H1 (cell line): ENCODE measurements at regions not wholly inside any gene's neighbourhood (a gene's known extent, or its start where the extent isn't known, plus 50 kb on each side); places are given as distances from the start of the nearest gene placed in this dataset.

ENCODE experiments used
- CTCF ChIA-PET: fragments of 300-600 bp; sonication (Branson Sonifier 250); formaldehyde crosslinking; loops from one replicate; lab custom pipeline; 2021; ENCODE audit not compliant: partially characterized antibody; lab: Charles Lee
- POLR2A ChIA-PET: fragments of 300-600 bp; sonication (Branson Sonifier 250); formaldehyde crosslinking; loops from one replicate; lab custom pipeline; 2021; ENCODE audit warnings: inconsistent platforms; ENCODE audit not compliant: partially characterized antibody; lab: Charles Lee
- DNase-seq, 2 experiments: peaks; one replicate each; pipeline versions ENCODE4 v3.0.0 to v3.0.0-alpha.2; 2010 to 2022; ENCODE audit warnings: low spot score in 2 of 2, low read depth in 1 of 2, mixed read lengths in 1 of 2
- FAIRE-seq: peaks from 2 replicates; lab custom pipeline; 2011; peaks lifted over from hg19 to GRCh38; lab: Jason Lieb, UNC
- H2AFZ ChIP-seq: 2 replicates; pipeline ENCODE4 v1.8.1; 2012; ENCODE audit warnings: low read length, inconsistent platforms
- H2AK5ac ChIP-seq: 2 replicates; pipeline ENCODE4 v1.6.1; 2013; ENCODE audit warnings: low read depth, low read length
- H2BK120ac ChIP-seq: replicated peaks from 2 replicates; pipeline ENCODE3; 2013; ENCODE audit warnings: low read depth, low read length, inconsistent platforms
- H2BK12ac ChIP-seq: 2 replicates; pipeline ENCODE4 v1.6.1; 2013; ENCODE audit warnings: low read depth, low read length
- H2BK15ac ChIP-seq: 2 replicates; pipeline ENCODE4 v1.6.1; 2013; ENCODE audit warnings: low read length
- H2BK20ac ChIP-seq: 2 replicates; pipeline ENCODE4 v1.6.1; 2013; ENCODE audit warnings: low read length
- H2BK5ac ChIP-seq: 2 replicates; pipeline ENCODE4 v1.6.1; 2013; ENCODE audit warnings: low read depth, low read length
- H3K14ac ChIP-seq: 2 replicates; pipeline ENCODE4 v1.6.1; 2013; ENCODE audit warnings: inconsistent platforms; ENCODE audit not compliant: insufficient read length
- H3K18ac ChIP-seq: 2 replicates; pipeline ENCODE4 v1.6.1; 2013; ENCODE audit warnings: low read length; ENCODE audit errors: extremely low read depth
- H3K23ac ChIP-seq: 2 replicates; pipeline ENCODE4 v1.6.1; 2013; ENCODE audit warnings: inconsistent platforms; ENCODE audit not compliant: insufficient read length
- H3K23me2 ChIP-seq: 2 replicates; pipeline ENCODE4 v1.6.1; 2013; ENCODE audit warnings: low read depth, low read length
- H3K27ac ChIP-seq: 2 replicates; pipeline ENCODE4 v1.6.1; 2011; ENCODE audit warnings: low read depth, low read length, inconsistent platforms
- H3K27me3 ChIP-seq, 4 experiments: replicated peaks in 1 of 4; 1 replicate in 1 of 4; 2 replicates in 3 of 4; pipeline versions ENCODE4 v1.6.1 to v1.8.1; 2011 to 2013; ENCODE audit warnings: low read length in 3 of 4, mild to moderate bottlenecking in 3 of 4, inconsistent platforms in 2 of 4, mixed read lengths in 2 of 4, moderate library complexity in 1 of 4; ENCODE audit not compliant: control insufficient read depth in 3 of 4, insufficient read depth in 3 of 4; ENCODE audit errors: extremely low read depth in 1 of 4
- H3K36me3 ChIP-seq, 4 experiments: 2 replicates each; pipeline versions ENCODE4 v1.6.1 to v1.8.1; 2011 to 2013; ENCODE audit warnings: mild to moderate bottlenecking in 4 of 4, low read length in 3 of 4, moderate library complexity in 2 of 4, control low read depth in 1 of 4, inconsistent platforms in 1 of 4; ENCODE audit not compliant: insufficient read depth in 4 of 4, control insufficient read depth in 2 of 4
- H3K4ac ChIP-seq: replicated peaks from 2 replicates; pipeline ENCODE3; 2013; ENCODE audit warnings: low read length, low read depth, mixed read lengths, inconsistent platforms; ENCODE audit not compliant: insufficient read length
- H3K4me1 ChIP-seq, 4 experiments: replicated peaks in 1 of 4; 1 replicate in 1 of 4; 2 replicates in 3 of 4; pipeline versions ENCODE4 v1.6.1 to v1.8.1; 2011 to 2013; ENCODE audit warnings: low read length in 3 of 4, inconsistent platforms in 2 of 4, mixed read lengths in 1 of 4; ENCODE audit not compliant: insufficient read depth in 4 of 4, control insufficient read depth in 3 of 4
- H3K4me2 ChIP-seq, 2 experiments: 2 replicates each; pipeline versions ENCODE4 v1.6.1 to v1.8.1; 2011 to 2013; ENCODE audit warnings: low read depth in 2 of 2, low read length in 2 of 2, control low read depth in 1 of 2, inconsistent platforms in 1 of 2, mild to moderate bottlenecking in 1 of 2; ENCODE audit not compliant: insufficient read depth in 1 of 2
- H3K4me3 ChIP-seq, 4 experiments: fragments of 200-600, 300-600 bp in 1 of 4; sonication (generic), shearing (Covaris generic), sonication (Bioruptor Twin) in 1 of 4; 2 replicates each; pipeline versions ENCODE4 v1.5.1 to v1.8.1; 2011 to 2016; ENCODE audit warnings: low read length in 4 of 4, low read depth in 3 of 4, control low read depth in 2 of 4, inconsistent platforms in 2 of 4, mild to moderate bottlenecking in 2 of 4, mixed read lengths in 1 of 4, moderate library complexity in 1 of 4; ENCODE audit not compliant: insufficient read depth in 2 of 4; ENCODE audit errors: extremely low read depth in 1 of 4
- H3K56ac ChIP-seq: replicated peaks from 2 replicates; pipeline ENCODE3; 2013; ENCODE audit warnings: low read depth, mild to moderate bottlenecking, mixed read lengths, low read length, inconsistent platforms; ENCODE audit not compliant: insufficient read length
- H3K79me1 ChIP-seq: 2 replicates; pipeline ENCODE4 v1.6.1; 2013; ENCODE audit warnings: low read depth, low read length, control low read depth
- H3K79me2 ChIP-seq, 2 experiments: 2 replicates each; pipeline versions ENCODE4 v1.6.1 to v1.8.1; 2012 to 2013; ENCODE audit warnings: low read length in 2 of 2, mild to moderate bottlenecking in 2 of 2, inconsistent platforms in 1 of 2; ENCODE audit not compliant: insufficient read depth in 2 of 2, control insufficient read depth in 1 of 2
- H3K9ac ChIP-seq, 4 experiments: replicated peaks in 1 of 4; 1 replicate in 1 of 4; 2 replicates in 3 of 4; pipeline versions ENCODE4 v1.6.1 to v1.8.1; 2011 to 2013; ENCODE audit warnings: low read depth in 3 of 4, low read length in 3 of 4, control low read depth in 2 of 4, mild to moderate bottlenecking in 2 of 4, moderate library complexity in 2 of 4, inconsistent platforms in 1 of 4; ENCODE audit errors: extremely low read depth in 1 of 4
- H3K9me3 ChIP-seq, 2 experiments: 2 replicates each; pipeline versions ENCODE4 v1.6.1 to v1.8.1; 2012 to 2013; ENCODE audit warnings: mild to moderate bottlenecking in 2 of 2, moderate library complexity in 2 of 2, control low read depth in 1 of 2, inconsistent platforms in 1 of 2, low read depth in 1 of 2, low read length in 1 of 2, mixed read lengths in 1 of 2; ENCODE audit not compliant: insufficient read depth in 2 of 2
- H4K20me1 ChIP-seq, 2 experiments: replicated peaks in 1 of 2; 2 replicates each; pipeline versions ENCODE3 to v1.8.1; 2011 to 2013; ENCODE audit warnings: inconsistent platforms in 2 of 2, low read length in 2 of 2, mild to moderate bottlenecking in 1 of 2; ENCODE audit not compliant: insufficient read depth in 2 of 2, control insufficient read depth in 1 of 2
- H4K5ac ChIP-seq: 2 replicates; pipeline ENCODE4 v1.6.1; 2013; ENCODE audit warnings: low read length, low read depth, mixed read lengths, inconsistent platforms; ENCODE audit not compliant: insufficient read length
- H4K8ac ChIP-seq: 2 replicates; pipeline ENCODE4 v1.8.0; 2013; ENCODE audit warnings: mild to moderate bottlenecking, moderate library complexity, low read length, inconsistent platforms; ENCODE audit not compliant: insufficient read depth; ENCODE audit errors: extremely low read depth
- H4K91ac ChIP-seq: replicated peaks from 2 replicates; pipeline ENCODE3; 2013; ENCODE audit warnings: low read length, mixed read lengths, inconsistent platforms; ENCODE audit not compliant: insufficient read length
- BACH1 ChIP-seq: IDR thresholded peaks from 2 replicates; pipeline ENCODE4 v1.6.1; 2012; ENCODE audit warnings: low read length, improper control_type of control experiment
- BRCA1 ChIP-seq: IDR thresholded peaks from 2 replicates; pipeline ENCODE4 v1.6.1; 2012; ENCODE audit warnings: low read depth, low read length, improper control_type of control experiment
- CBX5 ChIP-seq: fragments of 300-800, 300-1000 bp; sonication (generic); IDR thresholded peaks from 2 replicates; pipeline ENCODE4 v1.7.1; 2016; ENCODE audit warnings: antibody characterized with exemption, low read length, low read depth
- CEBPB ChIP-seq: IDR thresholded peaks from 2 replicates; pipeline ENCODE4 v1.6.1; 2012; ENCODE audit warnings: low read depth, low read length
- EZH2 ChIP-seq: fragments of 200-600 bp; sonication (generic); IDR thresholded peaks from 2 replicates; pipeline ENCODE4 v1.7.1; 2012; ENCODE audit warnings: low read depth, mild to moderate bottlenecking, moderate library complexity, low read length, inconsistent platforms; ENCODE audit not compliant: severe bottlenecking
- HDAC2 ChIP-seq, 2 experiments: fragments of 300-600 bp in 1 of 2; sonication (generic) in 1 of 2; IDR thresholded peaks; 2 replicates each; pipeline ENCODE4 v1.6.1; 2011 to 2012; ENCODE audit warnings: low read depth in 2 of 2, low read length in 2 of 2, mild to moderate bottlenecking in 2 of 2, moderate library complexity in 2 of 2, borderline replicate concordance in 1 of 2, inconsistent platforms in 1 of 2
- JUND ChIP-seq: IDR thresholded peaks from 2 replicates; pipeline ENCODE4 v1.6.1; 2011; ENCODE audit warnings: mild to moderate bottlenecking, improper control_type of control experiment, low read length
- NRF1 ChIP-seq: IDR thresholded peaks from 2 replicates; pipeline ENCODE4 v1.6.1; 2011; ENCODE audit warnings: mild to moderate bottlenecking, low read depth, low read length, improper control_type of control experiment
- POU5F1 ChIP-seq: IDR thresholded peaks from 2 replicates; pipeline ENCODE4 v1.6.1; 2011; ENCODE audit warnings: low read depth, mild to moderate bottlenecking, low read length, moderate library complexity
- SIX5 ChIP-seq: IDR thresholded peaks from 2 replicates; pipeline ENCODE4 v1.6.1; 2011; ENCODE audit warnings: mild to moderate bottlenecking, low read depth, low read length
- TEAD4 ChIP-seq: IDR thresholded peaks from 2 replicates; pipeline ENCODE4 v1.6.1; 2012; ENCODE audit warnings: low read depth, low read length, inconsistent platforms, mixed read lengths
- WGBS, 2 experiments: shearing (Covaris generic) in 1 of 2; methylation state at CpG; one replicate each; pipeline versions ENCODE4 v1.1.6 to v1.1.7; 2013 to 2015; ENCODE audit warnings: low lambda C conversion rate in 2 of 2, mixed read lengths in 2 of 2, inconsistent platforms in 1 of 2, low coverage in 1 of 2, missing lambda C conversion rate in 1 of 2; ENCODE audit not compliant: insufficient replicate concordance in 2 of 2, insufficient coverage in 1 of 2, insufficient read length in 1 of 2; ENCODE audit errors: extremely low coverage in 1 of 2, missing lambda C conversion rate in 1 of 2; 5-methylcytosine and 5-hydroxymethylcytosine counted together
- TF ChIP-seq, protein P1 (sequence below): IDR thresholded peaks from 2 replicates; pipeline ENCODE4 v1.6.1; 2011; ENCODE audit warnings: low read depth, mild to moderate bottlenecking, low read length; ENCODE audit not compliant: insufficient read depth

DNA sequence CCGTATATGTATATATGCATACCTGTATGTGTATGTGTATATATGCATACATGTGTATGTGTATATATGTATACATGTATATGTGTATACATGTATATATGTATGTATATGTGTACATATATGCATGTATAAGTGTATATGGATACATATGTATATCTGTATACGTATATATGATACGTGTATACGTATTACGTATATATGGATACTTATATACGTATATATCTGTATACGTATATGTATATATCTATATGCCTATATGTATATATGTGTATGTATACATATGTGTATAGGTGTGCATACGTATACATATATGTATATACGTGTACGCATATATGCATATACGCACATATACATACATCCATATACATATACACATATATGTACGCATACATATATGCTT, 681.6 kb upstream of the ANO3 start (continued):
- TF ChIP-seq NRF1: no peak

DNA sequence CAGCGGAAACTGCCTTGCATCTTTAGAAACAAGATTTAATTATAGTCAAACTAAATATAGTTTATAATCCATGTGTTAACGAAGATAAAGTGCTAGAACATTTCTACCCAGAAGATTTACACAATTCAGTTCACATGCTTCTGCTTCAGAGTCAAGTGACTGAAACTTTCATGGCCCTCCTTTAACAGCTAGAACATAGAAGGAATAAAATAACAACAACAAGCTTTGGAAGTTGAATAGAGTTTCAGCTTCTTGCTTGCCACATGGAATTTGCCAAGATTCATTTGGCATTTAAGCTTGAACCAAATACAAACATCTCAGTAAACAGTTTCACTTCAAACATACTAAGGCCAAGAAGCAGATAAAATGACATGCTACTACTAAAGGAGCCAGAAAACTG, 676.3 kb upstream of the ANO3 start:
- Histone ChIP-seq H2BK5ac (no peak overlapping the region), H4K91ac (no peak overlapping the region), H2BK12ac (no peak overlapping the region), H3K79me2 (no peaks in the 10 kb centered on the region), H3K23ac (no peak overlapping the region), H3K4me1 (no peaks in the 10 kb centered on the region), H4K5ac (no peak overlapping the region), H2BK20ac (no peak overlapping the region), H3K79me1 (no peaks in the 10 kb centered on the region), H3K23me2 (no peaks in the 10 kb centered on the region), H3K4me3 (no peak overlapping the region), H2BK15ac (no peak overlapping the region), H3K9me3 (peaks cover 0 to 4% of the 10 kb centered on the region in 2 experiments; a peak in 1 of 4 replicates), H3K9ac (no peak overlapping the region), H3K4ac (no peak overlapping the region), H3K27me3 (no peaks in the 10 kb centered on the region), H3K4me2 (no peak overlapping the region), H3K14ac (no peak overlapping the region), H2AFZ (peak overlapping the region; percentile 67; the same call in 1 of the 2 replicates), H2AK5ac (no peak overlapping the region), H2BK120ac (no peak overlapping the region), H3K18ac (no peak overlapping the region), H4K20me1 (no peaks in the 10 kb centered on the region), H3K56ac (no peak overlapping the region), H3K36me3 (no peaks in the 10 kb centered on the region), H3K27ac (no peak overlapping the region), H4K8ac (no peak overlapping the region)
- DNase-seq: no peak
- no peak for FAIRE-seq
- POLR2A ChIA-PET: no interaction called here
- 82% methylated on average over 2 of the region's 2 CpGs; no CpG with 5 or more reads in 1 of the 2 experiments for WGBS, 2 experiments
- CTCF ChIA-PET: no interaction called here
- no peak for TF ChIP-seq JUND
- no peak for TF ChIP-seq SIX5
- no peak for TF ChIP-seq POU5F1
- TF ChIP-seq, protein P1, sequence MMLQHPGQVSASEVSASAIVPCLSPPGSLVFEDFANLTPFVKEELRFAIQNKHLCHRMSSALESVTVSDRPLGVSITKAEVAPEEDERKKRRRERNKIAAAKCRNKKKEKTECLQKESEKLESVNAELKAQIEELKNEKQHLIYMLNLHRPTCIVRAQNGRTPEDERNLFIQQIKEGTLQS: no peak
- TF ChIP-seq CBX5: no peak
- TF ChIP-seq BACH1: no peak
- TF ChIP-seq EZH2: no peak
- no peak for TF ChIP-seq HDAC2 (IDR thresholded peaks at IDR 0.05; ENCODE audit: borderline replicate concordance in 1 of 2, low read depth in 2 of 2, low read length in 2 of 2)
- no peak for TF ChIP-seq TEAD4
- TF ChIP-seq CEBPB: no peak
- TF ChIP-seq BRCA1: no peak
